H9 (cell line): ENCODE measurements at regions not wholly inside any gene's neighbourhood (a gene's known extent, or its start where the extent isn't known, plus 50 kb on each side); places are given as distances from the start of the nearest gene placed in this dataset.

ENCODE experiments used
- DNase-seq: peaks from one replicate; pipeline ENCODE4 v3.0.0-alpha.2; 2017
- H2AFZ ChIP-seq: one replicate; pipeline ENCODE4 v1.6.1; 2013; ENCODE audit warnings: mild to moderate bottlenecking, low read length, control low read depth, moderate library complexity
- H2AK5ac ChIP-seq: 2 replicates; pipeline ENCODE4 v1.6.1; 2013; ENCODE audit warnings: low read length, control low read depth, mixed read lengths; ENCODE audit not compliant: insufficient read length
- H2BK120ac ChIP-seq: one replicate; pipeline ENCODE4 v1.6.1; 2013; ENCODE audit warnings: low read depth, mild to moderate bottlenecking, low read length, control low read depth, inconsistent platforms; ENCODE audit not compliant: poor library complexity, severe bottlenecking
- H2BK12ac ChIP-seq: 2 replicates; pipeline ENCODE4 v1.6.1; 2013; ENCODE audit warnings: low read length, control low read depth, mixed read lengths, low read depth; ENCODE audit not compliant: insufficient read length
- H2BK15ac ChIP-seq: 2 replicates; pipeline ENCODE4 v1.6.1; 2013; ENCODE audit warnings: low read depth, low read length, control low read depth
- H2BK20ac ChIP-seq: one replicate; pipeline ENCODE4 v1.6.1; 2013; ENCODE audit warnings: low read depth, mild to moderate bottlenecking, low read length, control low read depth, inconsistent platforms; ENCODE audit not compliant: poor library complexity, severe bottlenecking
- H2BK5ac ChIP-seq: 2 replicates; pipeline ENCODE4 v1.6.1; 2013; ENCODE audit warnings: low read length, control low read depth, mixed read lengths; ENCODE audit not compliant: insufficient read length
- H3K14ac ChIP-seq: 2 replicates; pipeline ENCODE4 v1.6.1; 2013; ENCODE audit warnings: low read length, control low read depth; ENCODE audit not compliant: insufficient read depth
- H3K18ac ChIP-seq: 2 replicates; pipeline ENCODE4 v1.6.1; 2013; ENCODE audit warnings: low read depth, mild to moderate bottlenecking, mixed read lengths, low read length, control low read depth; ENCODE audit not compliant: insufficient read length
- H3K23ac ChIP-seq: 2 replicates; pipeline ENCODE4 v1.6.1; 2013; ENCODE audit warnings: low read length, control low read depth, mixed read lengths, low read depth; ENCODE audit not compliant: insufficient read length
- H3K23me2 ChIP-seq: 2 replicates; pipeline ENCODE4 v1.6.1; 2013; ENCODE audit warnings: low read depth, mild to moderate bottlenecking, mixed read lengths, low read length, control low read depth; ENCODE audit not compliant: insufficient read length, poor library complexity, severe bottlenecking
- H3K27ac ChIP-seq: 2 replicates; pipeline ENCODE4 v1.5.1; 2013; ENCODE audit warnings: low read length, control low read depth, mixed read lengths, low read depth; ENCODE audit not compliant: insufficient read length
- H3K27me3 ChIP-seq: 2 replicates; pipeline ENCODE4 v1.6.1; 2013; ENCODE audit warnings: low read length, control low read depth, inconsistent platforms; ENCODE audit not compliant: insufficient read depth
- H3K4ac ChIP-seq: 2 replicates; pipeline ENCODE4 v1.6.1; 2013; ENCODE audit warnings: low read depth, mild to moderate bottlenecking, control low read depth, inconsistent platforms, low read length, moderate library complexity
- H3K4me1 ChIP-seq: 2 replicates; pipeline ENCODE4 v1.6.1; 2013; ENCODE audit warnings: low read length, control low read depth, inconsistent platforms; ENCODE audit not compliant: insufficient read depth
- H3K4me2 ChIP-seq: 2 replicates; pipeline ENCODE4 v1.6.1; 2013; ENCODE audit warnings: low read length, control low read depth, mixed read lengths; ENCODE audit not compliant: insufficient read length, insufficient read depth
- H3K56ac ChIP-seq: 2 replicates; pipeline ENCODE4 v1.6.1; 2013; ENCODE audit warnings: low read depth, mild to moderate bottlenecking, mixed read lengths, low read length, control low read depth; ENCODE audit not compliant: insufficient read length
- H3K79me1 ChIP-seq: 2 replicates; pipeline ENCODE4 v1.6.1; 2013; ENCODE audit warnings: low read depth, mild to moderate bottlenecking, moderate library complexity, low read length, control low read depth, inconsistent platforms; ENCODE audit not compliant: insufficient read depth, poor library complexity, severe bottlenecking
- H3K79me2 ChIP-seq: 2 replicates; pipeline ENCODE4 v1.6.1; 2013; ENCODE audit warnings: low read length, control low read depth, inconsistent platforms; ENCODE audit not compliant: insufficient read depth
- H3K9ac ChIP-seq: 2 replicates; pipeline ENCODE4 v1.6.1; 2013; ENCODE audit warnings: low read length, control low read depth, mixed read lengths; ENCODE audit not compliant: insufficient read length; ENCODE audit errors: extremely low read depth
- H3K9me3 ChIP-seq: one replicate; pipeline ENCODE4 v1.6.1; 2013; ENCODE audit warnings: low read depth, low read length, inconsistent platforms; ENCODE audit not compliant: control insufficient read depth
- H3T11ph ChIP-seq: one replicate; pipeline ENCODE4 v1.6.1; 2013; ENCODE audit warnings: mild to moderate bottlenecking, low read length, control low read depth, inconsistent platforms
- H4K20me1 ChIP-seq: one replicate; pipeline ENCODE4 v1.6.1; 2013; ENCODE audit not compliant: control insufficient read depth, insufficient read length, insufficient read depth
- H4K5ac ChIP-seq: 2 replicates; pipeline ENCODE4 v1.6.1; 2013; ENCODE audit warnings: low read depth, mild to moderate bottlenecking, mixed read lengths, low read length, control low read depth; ENCODE audit not compliant: insufficient read length
- H4K8ac ChIP-seq: replicated peaks from 2 replicates; pipeline ENCODE4 v1.6.1; 2013; ENCODE audit warnings: low read length, control low read depth, mixed read lengths, low read depth; ENCODE audit not compliant: insufficient read length
- H4K91ac ChIP-seq: 2 replicates; pipeline ENCODE4 v1.6.1; 2013; ENCODE audit warnings: low read depth, mild to moderate bottlenecking, moderate library complexity, mixed read lengths, low read length, control low read depth; ENCODE audit not compliant: insufficient read length
- H3K27ac Mint-ChIP-seq, 3 experiments: 2 replicates in 2 of 3; 3 replicates in 1 of 3; pipeline ENCODE4 v1.8.0; 2020 to 2021; ENCODE audit warnings: mixed read lengths in 3 of 3, mild to moderate bottlenecking in 1 of 3, moderate library complexity in 1 of 3
- H3K27me3 Mint-ChIP-seq: 2 replicates; pipeline ENCODE4 v1.8.0; 2021; ENCODE audit warnings: low read depth, mild to moderate bottlenecking, moderate library complexity, mixed read lengths
- H3K36me3 Mint-ChIP-seq, 3 experiments: 2 replicates in 2 of 3; 3 replicates in 1 of 3; pipeline ENCODE4 v1.8.0; 2020 to 2021; ENCODE audit warnings: low read depth in 3 of 3, mixed read lengths in 3 of 3; ENCODE audit not compliant: insufficient read depth in 1 of 3
- H3K4me1 Mint-ChIP-seq, 2 experiments: 2 replicates each; pipeline ENCODE4 v1.8.0; 2020; ENCODE audit warnings: mixed read lengths in 2 of 2
- H3K4me3 Mint-ChIP-seq, 2 experiments: 2 replicates in 1 of 2; 3 replicates in 1 of 2; pipeline ENCODE4 v1.8.0; 2020 to 2021; ENCODE audit warnings: mild to moderate bottlenecking in 2 of 2, mixed read lengths in 2 of 2, moderate library complexity in 1 of 2
- H3K9me3 Mint-ChIP-seq, 2 experiments: 2 replicates in 1 of 2; 3 replicates in 1 of 2; pipeline ENCODE4 v1.8.0; 2020; ENCODE audit warnings: mild to moderate bottlenecking in 2 of 2, mixed read lengths in 2 of 2, moderate library complexity in 1 of 2
- WGBS: extraction: QIAGEN DNeasy Blood & Tissue Kit; methylation state at CpG from one replicate; pipeline ENCODE4 v1.1.7; 2013; ENCODE audit warnings: missing lambda C conversion rate, low lambda C conversion rate, mixed read lengths; ENCODE audit not compliant: insufficient read length; ENCODE audit errors: extremely low coverage; 5-methylcytosine and 5-hydroxymethylcytosine counted together
- TF ChIP-seq, protein P1 (sequence below): fragments of 200-600 bp; sonication (generic); conservative IDR thresholded peaks from 3 replicates; pipeline ENCODE4 v1.8.0; 2021; ENCODE audit warnings: antibody characterized with exemption, mild to moderate bottlenecking

DNA sequence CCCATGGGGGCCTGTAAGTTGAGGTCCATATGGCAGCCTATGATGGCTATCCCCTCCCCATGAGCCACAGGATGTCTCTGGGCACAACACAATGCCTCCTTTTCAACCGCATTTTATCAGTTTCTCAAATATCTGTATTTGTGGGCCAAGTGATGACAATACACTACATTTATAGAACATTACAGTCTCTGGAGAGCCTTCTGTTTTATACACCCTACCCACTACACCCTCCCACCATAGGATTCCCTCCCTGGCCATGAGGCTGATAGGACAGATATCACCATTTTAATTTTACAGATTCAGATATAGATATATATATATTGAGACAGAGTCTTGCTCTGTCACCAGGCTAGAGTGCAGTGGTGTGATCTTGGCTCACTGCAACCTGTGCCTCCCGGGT lies 236.8 kb downstream of the ENC1 start:
- Mint-ChIP-seq H3K9me3 (no peaks in the 10 kb centered on the region), H3K4me1 (no peaks in the 10 kb centered on the region), H3K36me3 (peaks cover 0 to 2% (median 0%) of the 10 kb centered on the region in 3 experiments; a peak in 1 of 7 replicates), H3K4me3 (no peak overlapping the region), H3K27ac (no peak overlapping the region), H3K27me3 (peaks cover 14% of the 10 kb centered on the region)
- H4K91ac ChIP-seq: no peak overlapping the region
- no peak overlapping the region for H3K4me2 ChIP-seq
- H2AFZ ChIP-seq: no peak overlapping the region
- H4K20me1 ChIP-seq: no peaks in the 10 kb centered on the region
- no peak overlapping the region for H3K4ac ChIP-seq
- TF ChIP-seq, protein P1, sequence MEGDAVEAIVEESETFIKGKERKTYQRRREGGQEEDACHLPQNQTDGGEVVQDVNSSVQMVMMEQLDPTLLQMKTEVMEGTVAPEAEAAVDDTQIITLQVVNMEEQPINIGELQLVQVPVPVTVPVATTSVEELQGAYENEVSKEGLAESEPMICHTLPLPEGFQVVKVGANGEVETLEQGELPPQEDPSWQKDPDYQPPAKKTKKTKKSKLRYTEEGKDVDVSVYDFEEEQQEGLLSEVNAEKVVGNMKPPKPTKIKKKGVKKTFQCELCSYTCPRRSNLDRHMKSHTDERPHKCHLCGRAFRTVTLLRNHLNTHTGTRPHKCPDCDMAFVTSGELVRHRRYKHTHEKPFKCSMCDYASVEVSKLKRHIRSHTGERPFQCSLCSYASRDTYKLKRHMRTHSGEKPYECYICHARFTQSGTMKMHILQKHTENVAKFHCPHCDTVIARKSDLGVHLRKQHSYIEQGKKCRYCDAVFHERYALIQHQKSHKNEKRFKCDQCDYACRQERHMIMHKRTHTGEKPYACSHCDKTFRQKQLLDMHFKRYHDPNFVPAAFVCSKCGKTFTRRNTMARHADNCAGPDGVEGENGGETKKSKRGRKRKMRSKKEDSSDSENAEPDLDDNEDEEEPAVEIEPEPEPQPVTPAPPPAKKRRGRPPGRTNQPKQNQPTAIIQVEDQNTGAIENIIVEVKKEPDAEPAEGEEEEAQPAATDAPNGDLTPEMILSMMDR: no peak
- no peaks in the 10 kb centered on the region for H3K27me3 ChIP-seq
- no peak overlapping the region for H3K14ac ChIP-seq
- no peak overlapping the region for H3K23ac ChIP-seq
- no peak overlapping the region for H3K9ac ChIP-seq
- DNase-seq: no peak
- H3K9me3 ChIP-seq: no peaks in the 10 kb centered on the region
- H4K8ac ChIP-seq: no peak overlapping the region
- H3K18ac ChIP-seq: no peak overlapping the region
- H3K79me1 ChIP-seq: no peaks in the 10 kb centered on the region
- no peak overlapping the region for H3K56ac ChIP-seq
- no peaks in the 10 kb centered on the region for H3K23me2 ChIP-seq
- no peak overlapping the region for H2BK5ac ChIP-seq
- no peak overlapping the region for H3T11ph ChIP-seq
- H3K4me1 ChIP-seq: no peaks in the 10 kb centered on the region
- H4K5ac ChIP-seq: no peak overlapping the region
- H3K27ac ChIP-seq: no peak overlapping the region
- no CpG with 5 or more reads among the region's 2 CpGs for WGBS
- H2AK5ac ChIP-seq: no peak overlapping the region
- H2BK20ac ChIP-seq: no peak overlapping the region
- H3K79me2 ChIP-seq: no peaks in the 10 kb centered on the region
- no peak overlapping the region for H2BK15ac ChIP-seq
- H2BK12ac ChIP-seq: no peak overlapping the region
- H2BK120ac ChIP-seq: no peak overlapping the region
